Fibroblast of lung (primary cell): ENCODE measurements at regions not wholly inside any gene's neighbourhood (a gene's known extent, or its start where the extent isn't known, plus 50 kb on each side); places are given as distances from the start of the nearest gene placed in this dataset.

ENCODE experiments used
- EZH2 ChIP-seq: IDR thresholded peaks from 2 replicates; pipeline ENCODE4 v1.5.1; 2012; ENCODE audit warnings: low read length, control low read depth, mild to moderate bottlenecking; ENCODE audit errors: missing control alignments
- TF ChIP-seq, protein P1 (sequence below), 2 donors: IDR thresholded peaks in 1 of 2; conservative IDR thresholded peaks in 1 of 2; 1 replicate in 1 of 2; 2 replicates in 1 of 2; pipeline ENCODE4 v1.5.1; 2011 to 2012; ENCODE audit warnings: low read length in 2 of 2, control low read depth in 1 of 2, inconsistent platforms in 1 of 2, low read depth in 1 of 2, mild to moderate bottlenecking in 1 of 2

- TF ChIP-seq, protein P1, sequence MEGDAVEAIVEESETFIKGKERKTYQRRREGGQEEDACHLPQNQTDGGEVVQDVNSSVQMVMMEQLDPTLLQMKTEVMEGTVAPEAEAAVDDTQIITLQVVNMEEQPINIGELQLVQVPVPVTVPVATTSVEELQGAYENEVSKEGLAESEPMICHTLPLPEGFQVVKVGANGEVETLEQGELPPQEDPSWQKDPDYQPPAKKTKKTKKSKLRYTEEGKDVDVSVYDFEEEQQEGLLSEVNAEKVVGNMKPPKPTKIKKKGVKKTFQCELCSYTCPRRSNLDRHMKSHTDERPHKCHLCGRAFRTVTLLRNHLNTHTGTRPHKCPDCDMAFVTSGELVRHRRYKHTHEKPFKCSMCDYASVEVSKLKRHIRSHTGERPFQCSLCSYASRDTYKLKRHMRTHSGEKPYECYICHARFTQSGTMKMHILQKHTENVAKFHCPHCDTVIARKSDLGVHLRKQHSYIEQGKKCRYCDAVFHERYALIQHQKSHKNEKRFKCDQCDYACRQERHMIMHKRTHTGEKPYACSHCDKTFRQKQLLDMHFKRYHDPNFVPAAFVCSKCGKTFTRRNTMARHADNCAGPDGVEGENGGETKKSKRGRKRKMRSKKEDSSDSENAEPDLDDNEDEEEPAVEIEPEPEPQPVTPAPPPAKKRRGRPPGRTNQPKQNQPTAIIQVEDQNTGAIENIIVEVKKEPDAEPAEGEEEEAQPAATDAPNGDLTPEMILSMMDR (conservative IDR thresholded peaks at IDR 0.05 in 1 of 2, IDR thresholded peaks at IDR 0.05 in 1 of 2; ENCODE audit: low read depth in 1 of 2, low read length in 2 of 2): no peak
- TF ChIP-seq EZH2: no peak
These were observed 68.7 kb upstream of the SPRY1 start for GRCh38 chr4:123327846-123328429.
